ENCODE measurements at regions not wholly inside any gene's neighbourhood (a gene's known extent, or its start where the extent isn't known, plus 50 kb on each side); places are given as distances from the start of the nearest gene placed in this dataset.
"Not testable (repeated sequence)": the region's sequence is repeated elsewhere in the genome, so short reads cannot be mapped to it uniquely, and the experiment has no call there.

DNA sequence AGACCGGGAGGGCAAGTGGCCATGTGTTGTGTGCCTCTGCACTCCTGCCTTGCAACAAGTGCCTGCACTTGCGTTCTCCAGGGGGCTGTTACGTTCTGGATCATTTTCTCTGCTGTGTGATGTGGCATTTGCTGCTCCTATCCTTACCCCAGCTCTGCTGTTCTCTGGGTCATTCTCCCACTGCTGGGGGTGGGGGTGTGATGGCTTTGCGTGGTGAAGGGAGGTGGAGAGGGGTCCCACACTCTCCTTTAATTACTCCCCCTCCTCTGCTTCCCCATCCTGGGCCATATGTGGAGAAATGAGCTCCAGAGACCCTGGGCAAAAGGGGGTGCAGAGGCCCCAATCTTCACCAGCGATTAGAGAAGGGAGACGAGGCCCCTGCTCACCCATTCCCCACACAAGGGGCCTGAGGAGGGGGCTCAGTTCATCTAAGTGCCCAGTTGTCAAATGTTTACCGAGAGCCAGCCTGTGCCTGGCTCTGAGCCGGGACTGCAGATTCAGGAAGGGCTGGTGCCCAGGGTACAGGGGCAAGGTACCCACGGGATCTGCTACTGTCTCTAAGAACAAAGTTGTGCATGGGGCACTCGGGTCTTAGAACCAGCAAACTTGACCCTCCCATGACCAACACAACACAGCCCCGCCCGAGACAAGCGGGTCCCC, 355.4 kb downstream of the PTPRU start:
- Histone ChIP-seq H3K27me3 (replicated peaks) (no peaks in the 10 kb centered on the region), H3K36me3 (replicated peaks) (no peaks in the 10 kb centered on the region), H3K27ac (no peak overlapping the region), H3K4me3 (ENCODE audit: low read depth, low read length) (no peak overlapping the region)
- in situ Hi-C loops (cut with HindIII; ENCODE audit: low pct_ligation_motif_present, low sequenced_read_pairs): no loop called here
- TF ChIP-seq, protein P1, sequence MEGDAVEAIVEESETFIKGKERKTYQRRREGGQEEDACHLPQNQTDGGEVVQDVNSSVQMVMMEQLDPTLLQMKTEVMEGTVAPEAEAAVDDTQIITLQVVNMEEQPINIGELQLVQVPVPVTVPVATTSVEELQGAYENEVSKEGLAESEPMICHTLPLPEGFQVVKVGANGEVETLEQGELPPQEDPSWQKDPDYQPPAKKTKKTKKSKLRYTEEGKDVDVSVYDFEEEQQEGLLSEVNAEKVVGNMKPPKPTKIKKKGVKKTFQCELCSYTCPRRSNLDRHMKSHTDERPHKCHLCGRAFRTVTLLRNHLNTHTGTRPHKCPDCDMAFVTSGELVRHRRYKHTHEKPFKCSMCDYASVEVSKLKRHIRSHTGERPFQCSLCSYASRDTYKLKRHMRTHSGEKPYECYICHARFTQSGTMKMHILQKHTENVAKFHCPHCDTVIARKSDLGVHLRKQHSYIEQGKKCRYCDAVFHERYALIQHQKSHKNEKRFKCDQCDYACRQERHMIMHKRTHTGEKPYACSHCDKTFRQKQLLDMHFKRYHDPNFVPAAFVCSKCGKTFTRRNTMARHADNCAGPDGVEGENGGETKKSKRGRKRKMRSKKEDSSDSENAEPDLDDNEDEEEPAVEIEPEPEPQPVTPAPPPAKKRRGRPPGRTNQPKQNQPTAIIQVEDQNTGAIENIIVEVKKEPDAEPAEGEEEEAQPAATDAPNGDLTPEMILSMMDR (IDR thresholded peaks at IDR 0.05; ENCODE audit: low read depth, low read length, missing control alignments): no peak
- DNase-seq: no peak

DNA sequence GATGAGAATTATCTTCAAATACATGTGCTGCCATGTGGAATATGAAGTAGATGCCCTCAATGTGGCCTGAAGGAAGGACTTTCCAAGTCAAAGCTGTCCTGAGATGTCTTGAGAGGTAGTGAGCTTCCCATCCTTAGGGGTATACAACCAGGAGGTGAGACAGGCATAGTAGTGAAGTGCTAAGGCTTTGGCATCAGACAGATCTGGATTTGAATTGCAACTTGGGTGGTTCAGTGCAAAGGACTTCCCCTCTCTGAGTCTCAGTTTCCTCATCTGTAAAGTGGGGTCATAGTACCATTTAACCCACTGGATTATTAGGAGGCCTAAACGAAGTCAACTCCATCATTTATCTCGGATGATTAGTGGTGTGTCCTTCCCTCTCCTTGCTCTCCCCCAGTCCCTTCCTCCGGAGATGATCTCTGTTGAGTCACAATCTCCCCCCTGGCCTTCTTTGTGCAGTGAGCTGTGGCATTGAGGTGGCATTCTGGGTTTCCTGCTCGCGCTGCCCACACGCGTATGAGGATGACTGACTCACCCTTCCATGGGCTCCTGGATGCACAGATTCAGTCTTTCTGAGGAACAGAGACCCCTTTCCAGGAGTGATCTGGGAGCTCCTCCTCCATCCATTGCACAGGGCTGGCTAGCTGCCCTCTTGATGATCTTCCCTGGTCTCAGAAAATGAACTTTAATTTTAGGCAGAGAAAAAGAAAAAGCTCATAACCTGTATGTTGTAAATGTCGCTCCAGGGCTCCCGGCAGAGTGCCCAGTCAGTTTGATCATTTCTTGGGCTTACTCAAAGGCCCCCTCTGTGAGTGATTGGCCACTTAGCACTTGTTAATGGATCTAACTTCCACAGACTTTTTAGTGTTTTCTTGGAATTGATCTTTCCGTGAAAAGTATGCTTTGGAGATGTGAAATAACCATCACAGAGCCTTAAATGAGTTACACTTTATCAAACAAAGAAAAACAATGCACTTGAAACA, 354.6 kb downstream of the PTPRU start:
- TF ChIP-seq, protein P1 (IDR thresholded peaks at IDR 0.05; ENCODE audit: low read depth, low read length, missing control alignments): no peak
- Histone ChIP-seq H3K27me3 (replicated peaks) (no peaks in the 10 kb centered on the region), H3K36me3 (replicated peaks) (no peaks in the 10 kb centered on the region), H3K4me3 (ENCODE audit: low read depth, low read length) (no peak overlapping the region), H3K27ac (no peak overlapping the region)
- in situ Hi-C loops (cut with HindIII; ENCODE audit: low pct_ligation_motif_present, low sequenced_read_pairs): no loop called here
- DNase-seq: no peak

DNA sequence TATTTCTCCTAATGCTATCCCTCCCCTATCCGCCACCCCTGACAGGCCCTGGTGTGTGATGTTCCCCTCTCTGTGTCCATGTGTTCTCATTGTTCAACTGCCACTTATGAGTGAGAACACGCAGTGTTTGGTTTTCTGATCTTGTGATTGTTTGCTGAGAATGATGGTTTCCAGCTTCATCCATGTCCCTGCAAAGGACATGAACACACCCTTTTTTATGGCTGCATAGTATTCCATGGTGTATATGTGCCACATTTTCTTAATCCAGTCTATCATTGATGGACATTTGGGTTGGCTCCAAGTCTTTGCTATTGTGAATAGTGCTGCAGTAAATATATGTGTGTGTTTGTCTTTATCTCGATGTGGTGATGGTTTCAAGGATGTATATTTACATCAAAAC, 353.4 kb downstream of the PTPRU start:
- H3K27me3 ChIP-seq (replicated peaks); in situ Hi-C loops (cut with HindIII; ENCODE audit: low pct_ligation_motif_present, low sequenced_read_pairs); H3K4me3 ChIP-seq (ENCODE audit: low read depth, low read length); DNase-seq; H3K36me3 ChIP-seq (replicated peaks); H3K27ac ChIP-seq: not testable (repeated sequence)

DNA sequence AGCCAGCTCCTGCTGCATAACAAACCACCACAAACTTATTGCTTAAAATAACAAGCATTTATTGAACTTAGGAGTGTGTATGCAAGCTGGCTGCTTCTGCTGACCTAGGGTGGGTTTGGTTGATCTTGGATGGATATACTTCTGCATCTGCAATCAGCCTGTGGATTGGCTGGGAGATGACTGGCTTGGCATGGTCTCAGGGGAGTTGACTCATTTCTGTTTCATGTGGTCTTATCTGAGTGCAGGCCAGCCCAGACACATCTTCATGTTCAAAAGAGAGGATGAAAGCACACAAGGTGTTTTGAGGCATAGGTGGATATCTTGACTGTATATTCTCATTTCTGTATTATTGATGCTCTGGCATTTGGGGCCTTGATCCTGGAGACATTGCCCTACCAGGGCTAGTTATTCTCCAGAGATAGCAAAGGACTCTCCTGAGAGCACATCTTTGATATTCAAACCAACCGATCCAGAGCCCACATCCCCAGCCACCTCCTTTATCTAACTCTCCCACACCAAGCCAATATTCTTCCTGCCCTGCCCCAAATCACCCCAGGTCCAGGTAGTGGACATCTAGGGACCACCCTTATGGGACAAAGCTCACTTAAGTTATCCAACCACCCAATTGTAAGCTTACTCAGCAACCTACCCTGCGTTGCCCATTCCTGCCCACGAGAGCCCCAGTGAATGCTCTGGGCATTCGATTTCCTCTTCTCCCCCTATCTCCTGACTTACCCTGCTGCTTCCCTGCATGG, 350.8 kb downstream of the PTPRU start:
- in situ Hi-C loops (cut with HindIII; ENCODE audit: low pct_ligation_motif_present, low sequenced_read_pairs): no loop called here
- no peaks in the 10 kb centered on the region for H3K27me3 ChIP-seq (replicated peaks)
- no peaks in the 10 kb centered on the region for H3K36me3 ChIP-seq (replicated peaks)
- H3K27ac ChIP-seq: no peak overlapping the region
- DNase-seq: no peak
- H3K4me3 ChIP-seq (ENCODE audit: low read depth, low read length): no peak overlapping the region
- TF ChIP-seq, protein P1 (IDR thresholded peaks at IDR 0.05; ENCODE audit: low read depth, low read length, missing control alignments): no peak

DNA sequence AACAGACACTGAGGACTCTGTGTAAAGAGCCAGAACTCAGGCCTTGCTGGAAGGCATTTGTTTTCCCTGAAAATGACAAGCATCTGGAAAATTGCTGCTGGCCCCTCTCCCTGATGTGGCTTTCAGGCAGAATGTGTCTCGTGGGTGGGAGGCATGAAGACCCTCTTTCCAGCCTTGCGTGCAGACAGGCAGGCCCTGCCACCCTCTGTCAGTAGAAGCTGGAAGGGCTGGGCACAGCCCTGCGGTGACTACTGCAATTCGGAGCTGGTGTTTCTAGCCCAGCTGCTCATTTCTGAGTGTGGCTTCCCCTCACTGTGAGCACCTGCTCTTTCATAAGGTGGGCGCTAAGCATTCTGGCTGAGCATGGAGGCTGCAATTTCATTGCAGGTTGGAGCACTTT, 349.9 kb downstream of the PTPRU start:
- TF ChIP-seq, protein P1 (IDR thresholded peaks at IDR 0.05; ENCODE audit: low read depth, low read length, missing control alignments): no peak
- in situ Hi-C loops (cut with HindIII; ENCODE audit: low pct_ligation_motif_present, low sequenced_read_pairs): no loop called here
- no peak for DNase-seq

DNA sequence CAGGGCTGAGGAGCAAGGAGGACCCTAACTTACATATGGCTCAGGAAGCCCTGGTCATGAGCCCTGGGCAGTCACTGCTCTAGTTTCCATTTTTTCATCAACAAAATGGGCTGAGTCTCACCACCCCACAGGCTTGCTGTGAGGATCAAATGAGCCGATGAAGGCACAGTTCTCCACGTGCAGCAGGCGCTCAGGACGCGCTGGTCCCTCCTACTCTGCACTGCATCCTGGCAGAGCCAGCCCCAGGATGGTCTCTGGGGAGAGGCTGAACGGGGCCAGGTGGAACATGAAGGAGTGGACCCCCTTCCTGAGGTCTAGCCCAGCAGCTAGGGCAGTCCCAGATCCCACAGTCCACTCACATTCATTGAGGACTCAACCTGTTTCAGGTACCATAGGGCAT, 349.3 kb downstream of the PTPRU start:
- Histone ChIP-seq H3K4me3 (ENCODE audit: low read depth, low read length) (no peak overlapping the region), H3K27me3 (replicated peaks) (no peaks in the 10 kb centered on the region), H3K36me3 (replicated peaks) (no peaks in the 10 kb centered on the region), H3K27ac (no peak overlapping the region)
- TF ChIP-seq, protein P1 (IDR thresholded peaks at IDR 0.05; ENCODE audit: low read depth, low read length, missing control alignments): no peak
- no peak for DNase-seq
- in situ Hi-C loops (cut with HindIII; ENCODE audit: low pct_ligation_motif_present, low sequenced_read_pairs): no loop called here

More for the DNA sequence above, 349.9 kb downstream of the PTPRU start:
- Histone ChIP-seq H3K27ac (no peak overlapping the region), H3K4me3 (ENCODE audit: low read depth, low read length) (no peak overlapping the region), H3K36me3 (replicated peaks) (no peaks in the 10 kb centered on the region), H3K27me3 (replicated peaks) (no peaks in the 10 kb centered on the region)
